A549 (cell line): ENCODE measurements at regions not wholly inside any gene's neighbourhood (a gene's known extent, or its start where the extent isn't known, plus 50 kb on each side); places are given as distances from the start of the nearest gene placed in this dataset.

Experiments used
- ATAC-seq, 2 experiments: fragments of 200-7000 bp in 1 of 2; fragments of >200 bp in 1 of 2; cut with Nextera tagmentation in 1 of 2; cut with Tn5 transposase in 1 of 2; 3 replicates each; pipeline versions ENCODE4 v1.8.0 to v1.9.1; 2018 to 2020; ENCODE audit warnings: mild to moderate bottlenecking in 1 of 2, moderate library complexity in 1 of 2
- CTCF ChIA-PET: fragments of 300-600 bp; sonication (Branson Sonifier 250); formaldehyde crosslinking; extraction: SDS; loops from one replicate; lab custom pipeline; 2021; ENCODE audit warnings: antibody characterized with exemption, inconsistent platforms; lab: Yijun Ruan, JAX
- POLR2A ChIA-PET: fragments of 350-600 bp; formaldehyde crosslinking; extraction: SDS; loops from one replicate; lab custom pipeline; 2021; ENCODE audit warnings: antibody characterized with exemption, inconsistent platforms; lab: Yijun Ruan, JAX
- DNase-seq, 2 experiments: peaks; one replicate each; pipeline versions ENCODE4 v3.0.0 to v3.0.0-alpha.2; 2011 to 2016; ENCODE audit warnings: low read depth in 1 of 2, low spot score in 1 of 2
- FAIRE-seq: peaks from 2 replicates; lab custom pipeline; 2011; peaks lifted over from hg19 to GRCh38; lab: Jason Lieb, UNC
- H3K27ac ChIP-seq, 2 experiments: fragments of >200 bp; sonication (Bioruptor Twin); formaldehyde crosslinking; 3 replicates each; pipeline ENCODE4 v1.5.1; 2016 to 2017
- H3K4me1 ChIP-seq: fragments of >200 bp; sonication (Bioruptor Twin); formaldehyde crosslinking; 3 replicates; pipeline ENCODE4 v1.6.1; 2016
- H3K4me2 ChIP-seq: fragments of >200 bp; sonication (Bioruptor Twin); formaldehyde crosslinking; 3 replicates; pipeline ENCODE4 v1.6.1; 2016
- H3K4me3 ChIP-seq: fragments of >200 bp; sonication (Bioruptor Twin); formaldehyde crosslinking; 3 replicates; pipeline ENCODE4 v1.5.1; 2016
- H3K9me3 ChIP-seq: fragments of >200 bp; sonication (Bioruptor Twin); formaldehyde crosslinking; 3 replicates; pipeline ENCODE4 v1.6.1; 2016
- BHLHE40 ChIP-seq: IDR thresholded peaks from 2 replicates; pipeline ENCODE4 v1.6.1; 2012; ENCODE audit warnings: low read depth, low read length, inconsistent platforms
- CBX8 ChIP-seq: fragments of 200-600 bp; sonication (generic); IDR thresholded peaks from 2 replicates; pipeline ENCODE4 v1.6.1; 2016
- CHD4 ChIP-seq: fragments of 200-600 bp; sonication (generic); IDR thresholded peaks from 2 replicates; pipeline ENCODE4 v1.6.1; 2016; ENCODE audit warnings: antibody characterized with exemption, mild to moderate bottlenecking, borderline replicate concordance
- E2F6 ChIP-seq: IDR thresholded peaks from 2 replicates; pipeline ENCODE4 v1.6.1; 2012; ENCODE audit warnings: low read depth, borderline replicate concordance
- EHMT2 ChIP-seq: fragments of 200-600 bp; sonication (generic); IDR thresholded peaks from 2 replicates; pipeline ENCODE4 v1.6.1; 2016; ENCODE audit warnings: antibody characterized with exemption, low read depth, mild to moderate bottlenecking, moderate library complexity
- HDAC2 ChIP-seq: fragments of 200-600 bp; sonication (generic); IDR thresholded peaks from 2 replicates; pipeline ENCODE4 v1.6.1; 2016
- HES2 ChIP-seq: fragments of >200 bp; sonication (Bioruptor Twin); formaldehyde crosslinking; IDR thresholded peaks from 2 replicates; pipeline ENCODE4 v1.6.1; 2016
- HEYL ChIP-seq: fragments of 250-450 bp; sonication (Bioruptor Pico); IDR thresholded peaks from 2 replicates; pipeline ENCODE4 v1.8.0; 2021; ENCODE audit warnings: mild to moderate bottlenecking, moderate library complexity
- HOXA7 ChIP-seq: fragments of 250-450 bp; sonication (Bioruptor Pico); IDR thresholded peaks from 2 replicates; pipeline ENCODE4 v1.5.0; 2020; ENCODE audit warnings: mild to moderate bottlenecking, moderate library complexity
- JUNB ChIP-seq: fragments of >200 bp; sonication (Bioruptor Twin); formaldehyde crosslinking; IDR thresholded peaks from 2 replicates; pipeline ENCODE4 v1.6.1; 2016
- MAFK ChIP-seq: fragments of 450-650 bp; IDR thresholded peaks from 2 replicates; pipeline ENCODE4 v1.6.1; 2014; ENCODE audit not compliant: partially characterized antibody
- NPAS2 ChIP-seq: fragments of 250-450 bp; sonication (Bioruptor Pico); IDR thresholded peaks from 2 replicates; pipeline ENCODE4 v1.8.0; 2022; ENCODE audit warnings: mild to moderate bottlenecking, moderate library complexity, borderline replicate concordance
- NR3C1 ChIP-seq: fragments of >200 bp; sonication (Bioruptor Twin); formaldehyde crosslinking; IDR thresholded peaks from 3 replicates; pipeline ENCODE4 v1.6.1; 2017
- POLR2A ChIP-seq: IDR thresholded peaks from 2 replicates; pipeline ENCODE4 v1.6.1; 2012; ENCODE audit warnings: mild to moderate bottlenecking, low read length
- POLR2AphosphoS2 ChIP-seq: conservative IDR thresholded peaks from 2 replicates; pipeline ENCODE4 v1.6.1; 2012; ENCODE audit warnings: low read length, improper control_type of control experiment, inconsistent platforms
- SMC3 ChIP-seq: fragments of >200 bp; sonication (Bioruptor Twin); formaldehyde crosslinking; IDR thresholded peaks from 3 replicates; pipeline ENCODE4 v1.6.1; 2018; ENCODE audit warnings: inconsistent platforms
- ZC3H11A ChIP-seq: fragments of 450-650 bp; IDR thresholded peaks from 2 replicates; pipeline ENCODE4 v1.6.1; 2014; ENCODE audit warnings: antibody characterized with exemption, mild to moderate bottlenecking
- ZFP36 ChIP-seq: fragments of 450-650 bp; IDR thresholded peaks from 2 replicates; pipeline ENCODE4 v1.6.1; 2014; ENCODE audit warnings: borderline replicate concordance; ENCODE audit not compliant: partially characterized antibody
- ZNF302 ChIP-seq: fragments of 250-450 bp; sonication (Bioruptor Pico); IDR thresholded peaks from 2 replicates; pipeline ENCODE4 v1.9.0; 2021; ENCODE audit warnings: inconsistent platforms, mild to moderate bottlenecking, moderate library complexity
- ZSCAN20 ChIP-seq: fragments of 250-450 bp; sonication (Bioruptor Pico); IDR thresholded peaks from 2 replicates; pipeline ENCODE4 v1.8.0; 2022; ENCODE audit warnings: mild to moderate bottlenecking, moderate library complexity
- WGBS: methylation state at CpG from one replicate; pipeline ENCODE4 v1.1.6; 2017; ENCODE audit errors: missing lambda C conversion rate; 5-methylcytosine and 5-hydroxymethylcytosine counted together
- TF ChIP-seq, protein P1 (sequence below): fragments of >200 bp; sonication (Bioruptor Twin); formaldehyde crosslinking; IDR thresholded peaks from 3 replicates; pipeline ENCODE4 v1.6.1; 2016

DNA sequence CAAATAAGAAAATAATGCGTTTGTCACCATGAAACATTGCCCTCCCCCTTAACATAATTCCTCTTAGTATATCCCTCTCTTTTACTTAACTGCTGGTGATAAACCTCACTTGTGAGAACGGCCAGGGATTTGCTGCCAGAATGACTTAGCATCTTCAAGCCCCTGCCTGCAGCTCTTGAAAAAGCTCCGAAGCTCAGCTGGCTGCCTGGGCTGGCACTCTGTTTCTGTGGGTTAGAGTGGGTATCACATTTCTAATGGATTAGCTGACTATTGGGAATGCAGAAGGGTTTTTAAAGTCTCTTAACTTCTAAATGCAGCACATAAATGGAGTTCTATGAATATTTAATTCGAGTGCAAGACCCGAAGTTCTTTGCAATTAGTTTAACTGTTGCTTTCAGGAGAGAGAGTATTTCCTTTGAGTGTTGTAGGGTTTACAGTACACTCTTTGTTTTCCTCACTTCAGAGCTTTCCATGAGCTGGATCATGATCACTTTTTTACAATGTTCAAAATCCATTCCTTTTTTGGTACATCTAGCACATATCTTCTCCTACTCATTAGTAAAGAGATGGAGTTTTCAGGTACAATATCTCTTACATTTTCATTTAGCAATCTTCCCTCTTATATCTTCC, 124.7 kb upstream of the RBMS3 start:
- ChIA-PET POLR2A (no interaction called here), CTCF (no interaction called here)
- no peaks in the 10 kb centered on the region; the same call in 2 of the 3 replicates for H3K4me1 ChIP-seq
- WGBS: 56% methylated on average over 5 of the region's 5 CpGs
- no peak for ATAC-seq
- no peak overlapping the region for H3K4me2 ChIP-seq
- no peak overlapping the region for H3K27ac ChIP-seq
- H3K9me3 ChIP-seq: no peaks in the 10 kb centered on the region
- DNase-seq: no peak
- H3K4me3 ChIP-seq: no peak overlapping the region
- FAIRE-seq: no peak
- TF ChIP-seq, protein P1, sequence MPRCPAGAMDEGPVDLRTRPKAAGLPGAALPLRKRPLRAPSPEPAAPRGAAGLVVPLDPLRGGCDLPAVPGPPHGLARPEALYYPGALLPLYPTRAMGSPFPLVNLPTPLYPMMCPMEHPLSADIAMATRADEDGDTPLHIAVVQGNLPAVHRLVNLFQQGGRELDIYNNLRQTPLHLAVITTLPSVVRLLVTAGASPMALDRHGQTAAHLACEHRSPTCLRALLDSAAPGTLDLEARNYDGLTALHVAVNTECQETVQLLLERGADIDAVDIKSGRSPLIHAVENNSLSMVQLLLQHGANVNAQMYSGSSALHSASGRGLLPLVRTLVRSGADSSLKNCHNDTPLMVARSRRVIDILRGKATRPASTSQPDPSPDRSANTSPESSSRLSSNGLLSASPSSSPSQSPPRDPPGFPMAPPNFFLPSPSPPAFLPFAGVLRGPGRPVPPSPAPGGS: no peak
- TF ChIP-seq ZSCAN20 (CRISPR knock-in tag) (no peak), EHMT2 (no peak), POLR2A (no peak), HES2 (no peak), POLR2AphosphoS2 (no peak), E2F6 (no peak), BHLHE40 (no peak)

- no peak for FAIRE-seq
Measured at GRCh38 chr3:29164825-29165224, 116.0 kb upstream of the RBMS3 start.

DNA sequence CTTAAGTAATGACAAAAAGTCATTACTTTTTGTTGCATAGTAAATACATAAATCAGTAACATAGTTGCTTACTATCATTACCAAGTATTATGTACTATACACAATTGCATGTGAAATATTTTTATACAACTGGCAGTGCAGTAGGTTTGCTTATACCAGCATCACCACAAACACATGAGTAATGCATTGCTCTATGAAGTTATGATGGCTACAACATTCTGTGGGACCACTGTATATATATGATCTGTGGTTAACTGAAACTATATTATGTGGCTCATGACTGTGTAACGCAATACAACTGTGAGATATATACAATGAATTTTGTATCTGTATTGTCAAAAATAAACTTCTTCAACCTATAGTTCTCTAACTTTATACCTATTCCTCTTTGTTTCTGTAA, 113.7 kb upstream of the RBMS3 start:
- no peak overlapping the region for H3K4me3 ChIP-seq
- 0 out of 3 replicates have a peak, but pooled peaks cover 2% of the 10 kb centered on the region for H3K4me1 ChIP-seq
- CTCF ChIA-PET: interaction anchor here (0.6 kb wide), 1 partner anchor 910 kb away, joined by 4 read pairs; no protein-coding TSS in a partner anchor
- WGBS: 97% methylated on average over 1 of the region's 1 CpG
- H3K9me3 ChIP-seq: no peaks in the 10 kb centered on the region
- H3K27ac ChIP-seq: no peak overlapping the region
- POLR2A ChIA-PET: no interaction called here
- DNase-seq (no peak), FAIRE-seq (no peak), ATAC-seq (no peak)
- no peak overlapping the region for H3K4me2 ChIP-seq
- no peak for TF ChIP-seq HES2
- TF ChIP-seq, protein P1: no peak
- no peak for TF ChIP-seq HOXA7 (CRISPR knock-in tag)
- TF ChIP-seq POLR2AphosphoS2: no peak
- TF ChIP-seq ZC3H11A: no peak
- no peak for TF ChIP-seq ZNF302 (CRISPR knock-in tag)
- TF ChIP-seq ZFP36: no peak
- TF ChIP-seq NR3C1: no peak
- no peak for TF ChIP-seq EHMT2
- TF ChIP-seq JUNB: no peak
- no peak for TF ChIP-seq NPAS2
- no peak for TF ChIP-seq SMC3
- no peak for TF ChIP-seq HEYL (CRISPR knock-in tag)
- TF ChIP-seq MAFK: no peak
- TF ChIP-seq HDAC2: no peak

More at GRCh38 chr3:29164825-29165224, 116.0 kb upstream of the RBMS3 start:
- no peak for TF ChIP-seq CBX8
- TF ChIP-seq HES2: no peak
- TF ChIP-seq HEYL (CRISPR knock-in tag): no peak
- no peak for TF ChIP-seq CHD4
- ChIA-PET CTCF (no interaction called here), POLR2A (no interaction called here)
- DNase-seq (no peak), ATAC-seq (no peak)
- Histone ChIP-seq H3K27ac (no peak overlapping the region), H3K4me1 (no peaks in the 10 kb centered on the region), H3K4me3 (no peak overlapping the region), H3K4me2 (no peak overlapping the region), H3K9me3 (no peaks in the 10 kb centered on the region)
- WGBS: 69% methylated on average over 3 of the region's 3 CpGs
